T-cell (primary cell): ENCODE measurements at regions not wholly inside any gene's neighbourhood (a gene's known extent, or its start where the extent isn't known, plus 50 kb on each side); places are given as distances from the start of the nearest gene placed in this dataset.

Source experiments
- ATAC-seq, 4 experiments: fragments of 200-7000 bp in 3 of 4; fragments of 150-1000 bp in 1 of 4; cut with Tn5 transposase; replicated peaks in 1 of 4; 1 replicate in 3 of 4; 2 replicates in 1 of 4; pipeline ENCODE4 v1.10.0; 2021; ENCODE audit warnings: moderate library complexity in 3 of 4, mild to moderate bottlenecking in 2 of 4, moderate number of reproducible peaks in 1 of 4
- CTCF ChIA-PET, 2 donors: fragments of 300-600 bp; sonication (Branson Sonifier 250); formaldehyde crosslinking; loops; one replicate each; lab custom pipeline; 2022; ENCODE audit warnings: antibody characterized with exemption in 2 of 2; lab: Charles Lee
- POLR2A ChIA-PET, 2 donors: fragments of 300-600 bp; sonication (Branson Sonifier 250); formaldehyde crosslinking; loops; one replicate each; lab custom pipeline; 2022; ENCODE audit warnings: antibody characterized with exemption in 2 of 2; lab: Charles Lee
- DNase-seq, 35 experiments: peaks; one replicate each; pipeline versions ENCODE4 v3.0.0 to v3.0.0-alpha.2; 2013 to 2023
- H3K27ac ChIP-seq: one replicate; pipeline ENCODE4 v1.5.1; 2013; ENCODE audit warnings: low read length
- H3K27me3 ChIP-seq, 2 experiments: replicated peaks in 1 of 2; 1 replicate in 1 of 2; 2 replicates in 1 of 2; pipeline versions ENCODE4 v1.6.1 to v1.7.0; 2013; ENCODE audit warnings: low read length in 1 of 2, mixed read lengths in 1 of 2; ENCODE audit not compliant: control insufficient read depth in 2 of 2, insufficient read depth in 2 of 2; ENCODE audit errors: extremely low read depth in 1 of 2
- H3K36me3 ChIP-seq, 2 donors: 1 replicate in 1 of 2; 2 replicates in 1 of 2; pipeline versions ENCODE4 v1.6.1 to v1.7.0; 2013; ENCODE audit warnings: low read length in 1 of 2; ENCODE audit not compliant: control insufficient read depth in 2 of 2, insufficient read depth in 1 of 2; ENCODE audit errors: extremely low read depth in 1 of 2
- H3K4me1 ChIP-seq, 2 experiments: 1 replicate in 1 of 2; 2 replicates in 1 of 2; pipeline versions ENCODE4 v1.6.1 to v1.7.0; 2013; ENCODE audit warnings: low read length in 2 of 2, mixed read lengths in 1 of 2; ENCODE audit not compliant: insufficient read depth in 2 of 2, control insufficient read depth in 1 of 2; ENCODE audit errors: extremely low read depth in 1 of 2
- H3K4me3 ChIP-seq, 2 donors: 1 replicate in 1 of 2; 2 replicates in 1 of 2; pipeline versions ENCODE4 v1.5.1 to v1.7.0; 2013; ENCODE audit warnings: mild to moderate bottlenecking in 2 of 2, low read length in 1 of 2, moderate library complexity in 1 of 2; ENCODE audit not compliant: control insufficient read depth in 1 of 2; ENCODE audit errors: extremely low read depth in 1 of 2
- H3K9me3 ChIP-seq: 2 replicates; pipeline ENCODE4 v1.7.0; 2013
- H3K27ac Mint-ChIP-seq, 2 donors: one replicate each; pipeline ENCODE4 v1.8.0; 2020 to 2021; ENCODE audit warnings: mild to moderate bottlenecking in 2 of 2, mixed read lengths in 2 of 2
- H3K27me3 Mint-ChIP-seq, 2 donors: one replicate each; pipeline ENCODE4 v1.8.0; 2021 to 2022; ENCODE audit warnings: mixed read lengths in 2 of 2
- H3K36me3 Mint-ChIP-seq: one replicate; pipeline ENCODE4 v1.8.0; 2021; ENCODE audit warnings: mixed read lengths
- H3K4me1 Mint-ChIP-seq, 3 donors: one replicate each; pipeline ENCODE4 v1.8.0; 2020 to 2022; ENCODE audit warnings: mixed read lengths in 3 of 3, mild to moderate bottlenecking in 1 of 3
- H3K4me3 Mint-ChIP-seq, 3 donors: one replicate each; pipeline ENCODE4 v1.8.0; 2020 to 2022; ENCODE audit warnings: mild to moderate bottlenecking in 3 of 3, mixed read lengths in 3 of 3, moderate library complexity in 3 of 3
- H3K9me3 Mint-ChIP-seq, 3 donors: one replicate each; pipeline ENCODE4 v1.8.0; 2020 to 2022; ENCODE audit warnings: mixed read lengths in 3 of 3
- WGBS: methylation state at CpG from one replicate; pipeline ENCODE4 v1.1.5; 2013; ENCODE audit warnings: missing lambda C conversion rate; ENCODE audit not compliant: insufficient coverage; 5-methylcytosine and 5-hydroxymethylcytosine counted together

GRCh38 chr5:165809914-165810313 lies 2304.5 kb downstream of the MAT2B start:
- H3K9me3 ChIP-seq = no peaks in the 10 kb centered on the region
- H3K27me3 Mint-ChIP-seq = no peaks in the 10 kb centered on the region
- H3K36me3 ChIP-seq = no peaks in the 10 kb centered on the region
- no CpG with 5 or more reads among the region's 3 CpGs for WGBS
- no peaks in the 10 kb centered on the region for H3K27me3 ChIP-seq
- ChIA-PET CTCF (interaction anchor here in 1 of 2 donors (0.6 kb wide), 1 partner anchor 14 kb away, joined by 4 read pairs; no protein-coding TSS in a partner anchor), POLR2A (no interaction called here)
- H3K4me3 ChIP-seq = no peak overlapping the region
- no peaks in the 10 kb centered on the region for H3K36me3 Mint-ChIP-seq
- H3K4me1 Mint-ChIP-seq = no peaks in the 10 kb centered on the region
- H3K4me3 Mint-ChIP-seq = no peak overlapping the region
- DNase-seq (no peak), ATAC-seq (no peak)
- H3K9me3 Mint-ChIP-seq = peaks cover 0 to 4% (median 4%) of the 10 kb centered on the region in 3 donors
- H3K27ac ChIP-seq = no peak overlapping the region
- no peaks in the 10 kb centered on the region for H3K4me1 ChIP-seq
- H3K27ac Mint-ChIP-seq = no peak overlapping the region

DNA sequence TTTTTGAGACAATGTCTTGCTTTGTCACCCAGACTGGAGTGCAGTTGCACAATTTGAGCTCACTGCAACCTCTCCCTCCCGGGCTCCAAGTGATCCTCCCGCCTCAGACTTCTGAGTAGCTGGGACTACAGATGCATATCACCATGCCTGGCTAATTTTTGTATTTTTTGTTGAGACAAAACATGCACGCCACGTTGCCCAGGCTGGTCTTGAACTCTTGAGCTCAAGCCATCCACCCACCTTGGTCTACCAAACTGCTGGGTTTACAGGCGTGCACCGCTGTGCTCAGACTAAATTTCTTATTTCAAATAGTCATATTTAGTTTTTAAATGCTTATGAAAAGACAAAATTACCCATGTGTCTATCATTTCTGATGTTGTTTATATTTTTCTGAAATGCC lies 2324.1 kb downstream of the MAT2B start:
- POLR2A ChIA-PET = no interaction called here
- CTCF ChIA-PET = no interaction called here
- H3K4me1 ChIP-seq = no peaks in the 10 kb centered on the region
- ATAC-seq (no peak), DNase-seq (no peak)
- no peak overlapping the region for H3K4me3 Mint-ChIP-seq
- H3K27ac Mint-ChIP-seq = no peak overlapping the region
- H3K9me3 ChIP-seq = no peaks in the 10 kb centered on the region
- H3K36me3 Mint-ChIP-seq = no peaks in the 10 kb centered on the region
- H3K27ac ChIP-seq = no peak overlapping the region
- no peak overlapping the region for H3K4me3 ChIP-seq
- no peaks in the 10 kb centered on the region for H3K4me1 Mint-ChIP-seq
- no peaks in the 10 kb centered on the region for H3K36me3 ChIP-seq
- H3K27me3 Mint-ChIP-seq = no peaks in the 10 kb centered on the region
- H3K27me3 ChIP-seq = no peaks in the 10 kb centered on the region
- WGBS = 53% methylated on average over 4 of the region's 6 CpGs
- H3K9me3 Mint-ChIP-seq = peaks cover 4 to 16% (median 8%) of the 10 kb centered on the region in 3 donors

GRCh38 chr5:165834891-165835290 lies 2329.5 kb downstream of the MAT2B start:
- Histone ChIP-seq H3K4me1 (no peaks in the 10 kb centered on the region), H3K36me3 (no peaks in the 10 kb centered on the region), H3K9me3 (no peaks in the 10 kb centered on the region), H3K27ac (no peak overlapping the region), H3K4me3 (no peak overlapping the region), H3K27me3 (no peaks in the 10 kb centered on the region)
- CTCF ChIA-PET = no interaction called here
- POLR2A ChIA-PET = no interaction called here
- WGBS = no CpG with 5 or more reads among the region's 4 CpGs
- ATAC-seq (no peak), DNase-seq (no peak)
- H3K9me3 Mint-ChIP-seq = peaks cover 5 to 22% (median 14%) of the 10 kb centered on the region in 3 donors
- H3K4me3 Mint-ChIP-seq = no peak overlapping the region
- no peaks in the 10 kb centered on the region for H3K4me1 Mint-ChIP-seq
- H3K36me3 Mint-ChIP-seq = no peaks in the 10 kb centered on the region
- H3K27ac Mint-ChIP-seq = no peak overlapping the region
- no peaks in the 10 kb centered on the region for H3K27me3 Mint-ChIP-seq

DNA sequence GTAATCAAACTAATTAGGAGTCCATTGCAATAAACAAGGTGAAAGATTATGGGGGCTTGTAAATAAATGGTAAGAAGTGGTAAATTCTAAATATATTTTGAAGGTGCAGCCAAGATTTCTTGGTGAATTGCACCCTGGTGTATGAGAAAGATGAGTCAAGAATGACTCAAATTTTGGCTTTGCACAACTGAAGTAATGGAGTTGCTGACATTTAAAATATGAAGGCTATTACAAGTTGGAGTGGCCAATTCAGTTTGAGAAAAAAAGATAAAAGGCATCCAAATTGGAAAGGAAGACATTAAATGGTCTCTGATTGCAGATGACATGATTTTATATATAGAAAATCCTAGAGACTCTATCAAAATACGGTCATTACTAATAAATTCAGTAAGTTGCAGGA lies 2330.6 kb downstream of the MAT2B start:
- H3K27me3 ChIP-seq = no peaks in the 10 kb centered on the region
- no peak for ATAC-seq
- ChIA-PET POLR2A (no interaction called here), CTCF (no interaction called here)
- no peak overlapping the region for H3K4me3 Mint-ChIP-seq
- peaks cover 3 to 22% (median 17%) of the 10 kb centered on the region in 3 donors for H3K9me3 Mint-ChIP-seq
- H3K27ac Mint-ChIP-seq = no peak overlapping the region
- H3K36me3 Mint-ChIP-seq = no peaks in the 10 kb centered on the region
- H3K27me3 Mint-ChIP-seq = no peaks in the 10 kb centered on the region
- no peaks in the 10 kb centered on the region for H3K4me1 ChIP-seq
- H3K27ac ChIP-seq = no peak overlapping the region
- H3K4me3 ChIP-seq = no peak overlapping the region
- no peaks in the 10 kb centered on the region for H3K9me3 ChIP-seq
- H3K4me1 Mint-ChIP-seq = no peaks in the 10 kb centered on the region
- no CpG with 5 or more reads among the region's 1 CpG for WGBS
- DNase-seq = no peak
- no peaks in the 10 kb centered on the region for H3K36me3 ChIP-seq

GRCh38 chr5:165837286-165837685 lies 2331.9 kb downstream of the MAT2B start:
- no peak overlapping the region for H3K4me3 Mint-ChIP-seq
- no peaks in the 10 kb centered on the region for H3K4me1 Mint-ChIP-seq
- no peaks in the 10 kb centered on the region for H3K4me1 ChIP-seq
- no CpG with 5 or more reads among the region's 2 CpGs for WGBS
- CTCF ChIA-PET = no interaction called here
- no peaks in the 10 kb centered on the region for H3K36me3 ChIP-seq
- H3K9me3 Mint-ChIP-seq = peaks cover 2 to 17% (median 14%) of the 10 kb centered on the region in 3 donors
- DNase-seq (no peak), ATAC-seq (no peak)
- no peaks in the 10 kb centered on the region for H3K27me3 Mint-ChIP-seq
- no peak overlapping the region for H3K27ac Mint-ChIP-seq
- H3K4me3 ChIP-seq = no peak overlapping the region
- no peak overlapping the region for H3K27ac ChIP-seq
- no peaks in the 10 kb centered on the region for H3K36me3 Mint-ChIP-seq
- H3K27me3 ChIP-seq = no peaks in the 10 kb centered on the region
- no peaks in the 10 kb centered on the region for H3K9me3 ChIP-seq
- POLR2A ChIA-PET = no interaction called here

GRCh38 chr5:165844571-165844970 lies 2339.2 kb downstream of the MAT2B start:
- Mint-ChIP-seq H3K27me3 (no peaks in the 10 kb centered on the region), H3K36me3 (no peaks in the 10 kb centered on the region), H3K27ac (no peak overlapping the region), H3K4me1 (no peaks in the 10 kb centered on the region), H3K4me3 (no peak overlapping the region), H3K9me3 (peaks cover 9 to 23% (median 18%) of the 10 kb centered on the region in 3 donors)
- no peaks in the 10 kb centered on the region for H3K36me3 ChIP-seq
- no peaks in the 10 kb centered on the region for H3K9me3 ChIP-seq
- ATAC-seq (no peak), DNase-seq (no peak)
- ChIA-PET POLR2A (no interaction called here), CTCF (interaction anchor here in 1 of 2 donors (0.6 kb wide), 1 partner anchor 1797 kb away, joined by 3 read pairs; no protein-coding TSS in a partner anchor)
- 90% methylated on average over 1 of the region's 5 CpGs for WGBS
- no peaks in the 10 kb centered on the region for H3K27me3 ChIP-seq
- no peaks in the 10 kb centered on the region for H3K4me1 ChIP-seq
- no peak overlapping the region for H3K27ac ChIP-seq
- H3K4me3 ChIP-seq = no peak overlapping the region

- Histone ChIP-seq H3K4me1 (no peaks in the 10 kb centered on the region), H3K36me3 (no peaks in the 10 kb centered on the region), H3K4me3 (no peak overlapping the region), H3K27ac (no peak overlapping the region), H3K27me3 (no peaks in the 10 kb centered on the region), H3K9me3 (no peaks in the 10 kb centered on the region)
- Mint-ChIP-seq H3K27me3 (no peaks in the 10 kb centered on the region), H3K4me3 (no peak overlapping the region), H3K9me3 (peaks cover 8 to 27% (median 21%) of the 10 kb centered on the region in 3 donors), H3K36me3 (no peaks in the 10 kb centered on the region), H3K27ac (no peak overlapping the region), H3K4me1 (no peaks in the 10 kb centered on the region)
- POLR2A ChIA-PET = no interaction called here
- no CpG with 5 or more reads among the region's 1 CpG for WGBS
- no peak for ATAC-seq
- CTCF ChIA-PET = no interaction called here
- no peak for DNase-seq
These were observed 2352.7 kb downstream of the MAT2B start for GRCh38 chr5:165858118-165858517.
